Astrocyte of the spinal cord (primary cell): ENCODE measurements at regions not wholly inside any gene's neighbourhood (a gene's known extent, or its start where the extent isn't known, plus 50 kb on each side); places are given as distances from the start of the nearest gene placed in this dataset.

Experiments
- DNase-seq: peaks from one replicate; pipeline ENCODE4 v3.0.0; 2011; ENCODE audit warnings: low read depth, low spot score
- H3K4me3 ChIP-seq: 2 replicates; pipeline ENCODE4 v1.5.1; 2011; ENCODE audit warnings: low read depth, mild to moderate bottlenecking, low read length, moderate library complexity
- CTCF ChIP-seq: IDR thresholded peaks from 2 replicates; pipeline ENCODE4 v1.5.1; 2012; ENCODE audit warnings: low read depth, mild to moderate bottlenecking, low read length, inconsistent platforms
- in situ Hi-C: cut with HindIII; loops from 2 replicates; pipeline ENCODE4 v1.10.0; 2017; ENCODE audit warnings: low sequenced_read_pairs

- in situ Hi-C loops: no loop called here
- H3K4me3 ChIP-seq: no peak overlapping the region
- no peak for TF ChIP-seq CTCF
- DNase-seq: no peak
Observed at GRCh38 chr1:217140041-217140901, 417.0 kb upstream of the ESRRG start.

GRCh38 chr1:217139513-217139912 is 416.3 kb upstream of the ESRRG start:
- DNase-seq: no peak
- TF ChIP-seq CTCF: no peak
- in situ Hi-C loops: no loop called here
- H3K4me3 ChIP-seq: no peak overlapping the region

- no peak overlapping the region for H3K4me3 ChIP-seq
- in situ Hi-C loops: no loop called here
- no peak for TF ChIP-seq CTCF
- no peak for DNase-seq
Observed at GRCh38 chr1:217138799-217139466, 415.7 kb upstream of the ESRRG start.

GRCh38 chr1:217138173-217138765 is 415.0 kb upstream of the ESRRG start:
- H3K4me3 ChIP-seq: no peak overlapping the region
- DNase-seq: no peak
- in situ Hi-C loops: no loop called here

GRCh38 chr1:217137210-217137881 is 414.1 kb upstream of the ESRRG start:
- no peak overlapping the region for H3K4me3 ChIP-seq
- no peak for TF ChIP-seq CTCF
- in situ Hi-C loops: no loop called here
- no peak for DNase-seq

More at GRCh38 chr1:217138173-217138765, 415.0 kb upstream of the ESRRG start:
- no peak for TF ChIP-seq CTCF

- in situ Hi-C loops: no loop called here
Observed at GRCh38 chr1:217136895-217137205, 413.6 kb upstream of the ESRRG start.

More at GRCh38 chr1:217136895-217137205, 413.6 kb upstream of the ESRRG start:
- no peak overlapping the region for H3K4me3 ChIP-seq
- no peak for TF ChIP-seq CTCF
- no peak for DNase-seq
